Activated CD4-positive, alpha-beta memory T cell treated with anti-CD3 and anti-CD28 coated beads for 36 hours (primary cell): ENCODE measurements at regions not wholly inside any gene's neighbourhood (a gene's known extent, or its start where the extent isn't known, plus 50 kb on each side); places are given as distances from the start of the nearest gene placed in this dataset.

Experiments used
- CTCF ChIA-PET: fragments of 350-600 bp; sonication (Branson Sonifier 250); formaldehyde crosslinking; loops from one replicate; lab custom pipeline; 2021; ENCODE audit warnings: antibody characterized with exemption, inconsistent platforms; lab: Charles Lee
- POLR2A ChIA-PET: fragments of 350-600 bp; sonication (Branson Sonifier 250); formaldehyde crosslinking; loops from one replicate; lab custom pipeline; 2021; ENCODE audit warnings: antibody characterized with exemption; lab: Charles Lee
- DNase-seq: peaks from one replicate; pipeline ENCODE4 v3.0.0-alpha.2; 2020
- H3K27ac Mint-ChIP-seq: one replicate; pipeline ENCODE4 v1.8.0; 2021; ENCODE audit warnings: mixed read lengths
- H3K27me3 Mint-ChIP-seq: one replicate; pipeline ENCODE4 v1.8.0; 2021; ENCODE audit warnings: mixed read lengths
- H3K36me3 Mint-ChIP-seq: one replicate; pipeline ENCODE4 v1.8.0; 2021; ENCODE audit warnings: mixed read lengths
- H3K4me1 Mint-ChIP-seq: one replicate; pipeline ENCODE4 v1.8.0; 2021; ENCODE audit warnings: low read depth, mixed read lengths
- H3K4me3 Mint-ChIP-seq: one replicate; pipeline ENCODE4 v1.8.0; 2021; ENCODE audit warnings: mild to moderate bottlenecking, mixed read lengths
- H3K9me3 Mint-ChIP-seq: one replicate; pipeline ENCODE4 v1.8.0; 2021; ENCODE audit warnings: mixed read lengths
- intact Hi-C: fragments of 100-400 bp; cut with micrococcal nuclease; formaldehyde crosslinking; loops from one replicate; pipeline ENCODE4 v1.15.1; 2023

DNA sequence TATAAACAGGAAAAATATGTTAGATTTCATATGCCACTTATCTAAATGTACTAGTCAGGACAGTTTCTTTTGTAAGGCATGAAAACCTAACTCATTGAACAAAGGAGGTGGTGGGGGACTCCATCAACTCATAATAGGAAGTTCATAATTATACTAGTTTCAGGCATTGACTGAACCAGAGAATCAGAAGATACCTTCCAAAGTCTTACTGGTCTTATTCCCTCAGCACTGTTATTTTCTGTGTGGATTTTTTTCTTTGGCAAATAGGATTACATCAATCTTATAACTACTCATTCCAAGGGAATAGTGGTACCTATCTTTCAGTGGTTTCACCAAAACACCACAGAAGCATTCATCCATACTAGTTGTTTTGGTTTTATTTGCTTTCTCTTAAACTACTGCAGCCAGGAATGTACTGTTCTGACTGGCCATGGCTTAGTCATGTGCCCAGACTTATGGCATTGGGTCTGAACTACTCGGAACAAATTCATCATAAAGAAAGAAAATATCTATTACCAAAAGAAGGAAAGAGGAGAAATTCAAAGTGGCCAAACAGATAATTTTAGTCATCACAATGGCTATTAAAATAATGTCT, 273.9 kb downstream of the ARAP2 start:
- peaks cover 11% of the 10 kb centered on the region for H3K4me1 Mint-ChIP-seq
- intact Hi-C loops: loop anchor here (1.0 to 10.0 kb wide), 4 partner anchors 111 to 422 kb away; partner anchors contain the start of gene ARAP2
- H3K36me3 Mint-ChIP-seq: no peaks in the 10 kb centered on the region
- DNase-seq: peak; percentile 53
- no peak overlapping the region for H3K4me3 Mint-ChIP-seq
- CTCF ChIA-PET: no interaction called here
- no peaks in the 10 kb centered on the region for H3K9me3 Mint-ChIP-seq
- H3K27me3 Mint-ChIP-seq: no peaks in the 10 kb centered on the region
- no peak overlapping the region for H3K27ac Mint-ChIP-seq
- POLR2A ChIA-PET: no interaction called here

DNA sequence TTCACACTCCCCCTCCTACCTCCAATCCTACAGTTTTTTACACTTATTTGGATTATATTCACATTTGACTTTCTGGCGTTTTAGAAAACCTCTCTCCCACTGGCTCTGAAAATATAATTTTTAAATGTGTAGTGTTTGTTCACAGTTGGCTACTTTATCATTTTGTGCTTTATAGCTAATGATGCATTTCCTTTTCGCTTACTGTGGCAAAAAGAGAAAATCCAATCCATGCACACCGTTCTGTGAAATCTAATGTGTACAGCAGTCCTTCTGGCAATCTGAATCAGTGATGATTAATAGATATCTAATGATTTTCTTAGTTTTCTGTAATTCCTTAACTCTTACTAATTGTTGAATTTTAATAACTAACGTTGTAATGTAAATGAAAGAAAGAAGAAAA, 271.5 kb downstream of the ARAP2 start:
- H3K27ac Mint-ChIP-seq: no peak overlapping the region
- ChIA-PET POLR2A (no interaction called here), CTCF (no interaction called here)
- H3K27me3 Mint-ChIP-seq: no peaks in the 10 kb centered on the region
- no peak overlapping the region for H3K4me3 Mint-ChIP-seq
- H3K4me1 Mint-ChIP-seq: peaks cover 19% of the 10 kb centered on the region
- intact Hi-C loops: loop anchor here (5.0 to 10.0 kb wide), 3 partner anchors 272 to 419 kb away; partner anchors contain the start of gene ARAP2
- no peak for DNase-seq
- H3K36me3 Mint-ChIP-seq: no peaks in the 10 kb centered on the region
- no peaks in the 10 kb centered on the region for H3K9me3 Mint-ChIP-seq

DNA sequence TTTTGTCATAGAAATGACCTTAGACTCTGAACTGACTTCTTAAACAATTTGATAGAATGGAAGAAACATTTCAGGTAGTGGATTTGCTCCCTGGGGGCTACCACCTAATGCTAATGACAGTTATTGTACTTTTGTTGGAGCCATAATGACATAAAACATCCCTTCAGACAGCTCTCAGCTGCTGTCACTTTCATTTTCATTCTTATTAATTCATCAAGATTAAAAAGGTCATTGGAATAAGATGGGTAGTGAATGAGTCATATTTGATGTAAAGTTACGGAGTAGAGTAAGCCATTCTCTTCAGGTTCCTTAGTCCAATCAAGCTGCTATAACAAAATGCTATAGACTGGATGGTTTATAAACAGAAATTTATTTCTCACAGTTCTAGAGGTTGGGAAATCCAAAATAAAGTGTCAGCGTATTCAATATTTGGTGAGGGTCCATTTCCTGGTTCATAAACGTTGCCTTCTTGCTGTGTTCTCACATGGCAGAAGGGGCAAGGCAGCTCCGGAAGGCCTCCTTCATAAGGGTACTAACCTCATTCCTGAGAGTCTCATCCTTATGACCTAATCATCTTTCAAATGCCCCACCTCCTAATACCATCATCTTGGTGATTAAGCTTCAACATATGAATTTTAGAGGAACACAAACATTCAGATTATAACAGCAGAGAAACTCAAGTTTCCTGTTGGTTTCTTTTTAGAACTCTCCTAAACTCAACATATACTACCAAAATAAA, 268.5 kb downstream of the ARAP2 start:
- no peaks in the 10 kb centered on the region for H3K36me3 Mint-ChIP-seq
- DNase-seq: no peak
- H3K4me3 Mint-ChIP-seq: no peak overlapping the region
- no peaks in the 10 kb centered on the region for H3K27me3 Mint-ChIP-seq
- ChIA-PET CTCF (interaction anchor here (0.7 kb wide), 1 partner anchor 424 kb away, joined by 3 read pairs; no protein-coding TSS in a partner anchor), POLR2A (no interaction called here)
- H3K9me3 Mint-ChIP-seq: no peaks in the 10 kb centered on the region
- no peak overlapping the region for H3K27ac Mint-ChIP-seq
- intact Hi-C loops: loop anchor here (1.0 to 10.0 kb wide), 3 partner anchors 106 to 349 kb away; partner anchors contain the start of gene ARAP2
- H3K4me1 Mint-ChIP-seq: peaks cover 14% of the 10 kb centered on the region

GRCh38 chr4:35978551-35978950, 265.8 kb downstream of the ARAP2 start:
- Mint-ChIP-seq H3K36me3 (peaks cover 3% of the 10 kb centered on the region), H3K4me1 (peaks cover 15% of the 10 kb centered on the region), H3K9me3 (no peaks in the 10 kb centered on the region), H3K27ac (no peak overlapping the region), H3K4me3 (no peak overlapping the region), H3K27me3 (no peaks in the 10 kb centered on the region)
- ChIA-PET POLR2A (no interaction called here), CTCF (no interaction called here)
- DNase-seq: no peak
- intact Hi-C loops: loop anchor here (10.0 kb wide), 2 partner anchors 266 to 346 kb away; partner anchors contain the start of gene ARAP2

GRCh38 chr4:35982318-35982717, 262.0 kb downstream of the ARAP2 start:
- ChIA-PET CTCF (no interaction called here), POLR2A (no interaction called here)
- H3K4me1 Mint-ChIP-seq: peaks cover 3% of the 10 kb centered on the region
- H3K27ac Mint-ChIP-seq: no peak overlapping the region
- no peaks in the 10 kb centered on the region for H3K27me3 Mint-ChIP-seq
- intact Hi-C loops: no loop called here
- peaks cover 3% of the 10 kb centered on the region for H3K36me3 Mint-ChIP-seq
- no peak overlapping the region for H3K4me3 Mint-ChIP-seq
- no peaks in the 10 kb centered on the region for H3K9me3 Mint-ChIP-seq
- no peak for DNase-seq

GRCh38 chr4:35986537-35986936, 257.8 kb downstream of the ARAP2 start:
- no peak overlapping the region for H3K4me3 Mint-ChIP-seq
- H3K36me3 Mint-ChIP-seq: peaks cover 3% of the 10 kb centered on the region
- no peak overlapping the region for H3K27ac Mint-ChIP-seq
- no peaks in the 10 kb centered on the region for H3K27me3 Mint-ChIP-seq
- intact Hi-C loops: no loop called here
- POLR2A ChIA-PET: no interaction called here
- DNase-seq: no peak
- peaks cover under 1% of the 10 kb centered on the region for H3K4me1 Mint-ChIP-seq
- H3K9me3 Mint-ChIP-seq: peaks cover 2% of the 10 kb centered on the region
- CTCF ChIA-PET: no interaction called here

- H3K4me1 Mint-ChIP-seq: no peaks in the 10 kb centered on the region
- no peaks in the 10 kb centered on the region for H3K27me3 Mint-ChIP-seq
- no peaks in the 10 kb centered on the region for H3K9me3 Mint-ChIP-seq
- intact Hi-C loops: no loop called here
- POLR2A ChIA-PET: no interaction called here
- H3K4me3 Mint-ChIP-seq: no peak overlapping the region
- DNase-seq: no peak
- H3K27ac Mint-ChIP-seq: no peak overlapping the region
- CTCF ChIA-PET: no interaction called here
- H3K36me3 Mint-ChIP-seq: no peaks in the 10 kb centered on the region
Observed at GRCh38 chr4:35993606-35994005, 250.7 kb downstream of the ARAP2 start.

DNA sequence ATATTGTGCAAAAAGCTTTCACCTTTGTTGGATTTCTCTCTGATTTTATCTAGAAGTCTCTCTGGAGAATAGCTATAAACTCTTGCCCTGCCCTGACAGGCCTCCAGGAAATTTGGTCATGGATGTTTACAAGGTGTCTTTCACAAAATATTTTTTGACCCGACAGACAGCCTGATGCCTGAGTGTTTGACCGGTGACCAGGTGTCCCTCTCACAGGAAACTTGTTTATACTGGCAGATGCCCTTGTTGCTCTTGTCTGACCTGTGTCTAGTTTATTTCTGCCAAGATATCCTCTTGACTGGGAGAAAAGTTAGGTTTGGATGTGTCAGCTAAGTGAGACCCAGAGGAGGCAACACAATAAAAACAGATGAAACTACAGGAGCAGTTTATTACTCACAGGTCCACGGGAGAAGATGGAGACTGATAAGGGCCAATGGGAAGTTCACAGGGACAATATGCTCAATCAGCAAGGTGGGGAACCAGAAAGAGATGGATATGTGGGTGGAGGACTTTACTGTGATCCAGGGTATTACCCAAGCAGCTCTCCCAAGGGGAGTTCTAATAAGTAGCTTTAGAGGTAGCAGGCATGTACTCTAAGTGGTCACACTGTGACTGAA, 243.3 kb downstream of the ARAP2 start:
- no peaks in the 10 kb centered on the region for H3K4me1 Mint-ChIP-seq
- ChIA-PET POLR2A (no interaction called here), CTCF (no interaction called here)
- H3K4me3 Mint-ChIP-seq: no peak overlapping the region
- no peak overlapping the region for H3K27ac Mint-ChIP-seq
- H3K27me3 Mint-ChIP-seq: no peaks in the 10 kb centered on the region
- peaks cover 2% of the 10 kb centered on the region for H3K9me3 Mint-ChIP-seq
- H3K36me3 Mint-ChIP-seq: peaks cover 3% of the 10 kb centered on the region
- no peak for DNase-seq
- intact Hi-C loops: no loop called here

DNA sequence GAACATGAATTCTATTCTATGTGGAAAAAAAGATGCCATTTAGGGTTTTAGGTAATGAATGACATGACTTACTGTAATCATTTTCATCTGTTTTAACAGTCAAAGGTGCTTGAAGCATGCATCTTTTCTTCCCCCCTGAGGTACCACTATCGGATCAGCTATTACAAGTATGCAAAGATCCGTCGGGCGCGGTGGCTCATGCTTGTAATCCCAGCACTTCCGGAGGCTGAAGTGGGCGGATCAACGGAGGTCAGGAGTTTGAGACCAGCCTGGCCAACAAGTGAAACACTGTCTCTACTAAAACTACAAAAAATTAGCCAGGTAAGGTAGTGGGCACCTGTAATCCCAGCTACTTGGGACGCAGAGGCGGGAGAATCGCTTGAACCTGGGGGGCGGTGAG, 241.3 kb downstream of the ARAP2 start:
- no peaks in the 10 kb centered on the region for H3K27me3 Mint-ChIP-seq
- no peak for DNase-seq
- no peak overlapping the region for H3K4me3 Mint-ChIP-seq
- intact Hi-C loops: no loop called here
- CTCF ChIA-PET: no interaction called here
- H3K27ac Mint-ChIP-seq: no peak overlapping the region
- H3K36me3 Mint-ChIP-seq: peaks cover 3% of the 10 kb centered on the region
- H3K9me3 Mint-ChIP-seq: peaks cover 2% of the 10 kb centered on the region
- H3K4me1 Mint-ChIP-seq: no peaks in the 10 kb centered on the region
- POLR2A ChIA-PET: no interaction called here

- Mint-ChIP-seq H3K27me3 (no peaks in the 10 kb centered on the region), H3K9me3 (peaks cover 2% of the 10 kb centered on the region), H3K36me3 (peaks cover 3% of the 10 kb centered on the region), H3K4me1 (no peaks in the 10 kb centered on the region), H3K4me3 (no peak overlapping the region), H3K27ac (no peak overlapping the region)
- intact Hi-C loops: no loop called here
- no peak for DNase-seq
- POLR2A ChIA-PET: no interaction called here
- CTCF ChIA-PET: no interaction called here
Observed at GRCh38 chr4:36004204-36004851, 240.0 kb downstream of the ARAP2 start.

DNA sequence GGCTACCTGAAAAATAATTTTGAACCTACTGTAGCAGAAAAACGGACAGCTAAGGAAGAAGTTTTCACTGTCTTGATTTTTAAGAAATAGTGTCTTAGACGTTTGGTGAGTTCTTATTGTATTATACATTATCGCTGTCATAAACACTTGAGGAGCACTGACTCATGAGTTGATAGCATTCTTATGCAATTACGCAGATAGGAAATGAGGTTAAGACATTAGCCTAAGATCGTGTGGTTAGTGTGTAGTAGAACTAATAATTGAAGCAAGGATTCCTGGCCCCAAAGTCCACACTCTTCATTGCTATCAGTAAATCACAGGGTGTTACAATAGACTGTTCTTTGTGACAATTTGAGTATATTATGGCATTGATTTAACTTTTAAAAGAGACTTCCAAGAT, 238.1 kb downstream of the ARAP2 start:
- peaks cover under 1% of the 10 kb centered on the region for H3K9me3 Mint-ChIP-seq
- ChIA-PET POLR2A (no interaction called here), CTCF (no interaction called here)
- H3K4me1 Mint-ChIP-seq: no peaks in the 10 kb centered on the region
- H3K36me3 Mint-ChIP-seq: peaks cover 3% of the 10 kb centered on the region
- intact Hi-C loops: no loop called here
- no peaks in the 10 kb centered on the region for H3K27me3 Mint-ChIP-seq
- no peak overlapping the region for H3K4me3 Mint-ChIP-seq
- DNase-seq: no peak
- no peak overlapping the region for H3K27ac Mint-ChIP-seq

GRCh38 chr4:36010397-36010929, 233.9 kb downstream of the ARAP2 start:
- Mint-ChIP-seq H3K4me1 (no peaks in the 10 kb centered on the region), H3K4me3 (no peak overlapping the region), H3K27me3 (no peaks in the 10 kb centered on the region), H3K36me3 (no peaks in the 10 kb centered on the region), H3K9me3 (no peaks in the 10 kb centered on the region), H3K27ac (no peak overlapping the region)
- POLR2A ChIA-PET: no interaction called here
- CTCF ChIA-PET: no interaction called here
- no peak for DNase-seq
- intact Hi-C loops: no loop called here
